ENCODE measurements at regions not wholly inside any gene's neighbourhood (a gene's known extent, or its start where the extent isn't known, plus 50 kb on each side); places are given as distances from the start of the nearest gene placed in this dataset.
"Not testable (repeated sequence)": the region's sequence is repeated elsewhere in the genome, so short reads cannot be mapped to it uniquely, and the experiment has no call there.

- no peak for DNase-seq (ENCODE audit: low read depth)
Measured at GRCh38 chr10:7027237-7027912, 383.5 kb downstream of the SFMBT2 start.

DNA sequence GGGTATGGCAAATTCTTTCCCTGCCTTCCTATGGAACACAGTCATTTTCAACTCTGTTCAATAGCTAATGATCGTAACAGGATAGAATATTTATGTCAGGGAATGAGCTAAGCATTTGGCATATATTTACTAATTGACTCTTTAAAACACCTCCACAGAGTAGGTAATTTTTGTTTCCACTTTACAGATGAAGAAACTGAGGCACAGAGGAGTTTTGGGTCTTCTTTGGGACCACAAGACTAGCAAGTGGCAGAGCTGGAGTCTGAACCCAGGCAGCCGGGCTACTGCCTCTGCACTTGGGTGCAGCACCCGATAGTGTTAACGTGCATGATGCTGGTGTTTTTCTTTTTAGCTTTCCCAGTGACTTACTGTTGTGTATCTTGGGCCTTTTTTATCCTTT lies 384.0 kb downstream of the SFMBT2 start:
- DNase-seq (ENCODE audit: low read depth), result no peak

- no peak for DNase-seq (ENCODE audit: low read depth)
Measured at GRCh38 chr10:7025296-7025695, 385.5 kb downstream of the SFMBT2 start.

DNA sequence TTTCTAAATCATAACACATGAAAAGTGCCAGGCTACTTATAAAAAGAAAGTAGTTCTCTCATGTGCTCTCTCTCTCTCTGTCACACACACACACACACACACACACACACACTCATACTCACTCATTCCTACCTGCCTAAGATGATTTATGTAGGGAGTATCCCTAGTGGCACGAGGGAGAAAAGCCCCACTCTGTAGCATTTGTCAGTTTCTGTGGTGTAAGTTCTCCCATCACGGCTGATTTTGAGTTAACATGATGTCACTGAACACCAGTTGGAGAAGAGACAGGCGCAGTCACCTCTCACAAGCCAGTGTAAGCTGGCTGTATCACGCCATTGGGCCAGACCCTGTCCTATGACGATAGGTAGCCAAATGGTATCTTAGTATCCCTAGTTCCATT lies 395.4 kb downstream of the SFMBT2 start:
- DNase-seq (ENCODE audit: low read depth), result no peak

DNA sequence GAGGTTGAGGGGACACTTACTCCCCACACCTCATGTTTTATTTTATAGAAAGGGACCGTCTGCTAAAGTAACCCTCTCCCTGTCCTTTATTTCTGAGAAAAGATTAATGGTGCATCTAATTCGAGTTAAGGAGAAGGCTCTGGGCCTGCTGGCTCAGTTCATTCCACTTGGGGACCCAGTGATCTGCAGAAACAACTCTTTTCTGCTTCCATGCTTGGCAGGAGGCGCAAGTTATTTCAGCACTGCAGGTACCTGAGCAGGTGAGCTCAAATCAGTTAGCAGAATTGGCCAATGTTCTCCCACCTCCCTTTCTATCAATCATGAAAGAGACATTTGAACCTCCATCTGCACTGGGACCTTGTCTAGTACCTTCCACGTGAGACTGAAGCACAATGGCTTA lies 396.1 kb downstream of the SFMBT2 start:
- DNase-seq (ENCODE audit: low read depth), result no peak

- no peak for DNase-seq (ENCODE audit: low read depth)
Measured at GRCh38 chr10:7011994-7012393, 398.8 kb downstream of the SFMBT2 start.

GRCh38 chr10:7008645-7009044 lies 402.2 kb downstream of the SFMBT2 start:
- DNase-seq (ENCODE audit: low read depth), result no peak

DNA sequence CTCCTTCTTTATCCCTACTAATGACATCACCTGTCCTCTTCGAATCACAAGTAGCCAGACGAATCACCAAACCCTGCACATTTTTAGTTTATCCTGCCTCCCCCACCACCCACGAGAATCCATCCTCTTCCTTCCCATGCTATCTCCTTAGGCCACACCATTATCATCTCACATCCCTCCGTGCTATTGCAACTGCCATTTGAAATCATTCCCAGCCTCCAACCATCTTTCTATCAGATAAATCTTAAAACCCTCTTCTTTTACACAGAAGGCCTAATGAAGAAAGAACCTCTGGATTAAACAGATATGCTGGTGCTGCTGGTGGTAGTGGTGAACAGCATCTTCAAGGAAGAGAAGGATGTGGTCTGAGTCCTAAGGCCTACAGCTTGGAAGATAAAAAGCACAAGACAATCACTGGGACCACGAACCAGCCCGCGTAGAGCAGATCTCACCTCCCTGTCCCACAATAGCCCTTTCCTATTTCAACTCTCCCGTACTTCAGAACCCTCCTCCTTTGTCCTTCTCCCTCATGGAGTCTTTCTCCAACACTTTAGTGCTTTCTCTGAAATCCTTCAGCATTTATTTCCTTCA lies 403.1 kb downstream of the SFMBT2 start:
- no peak for DNase-seq (ENCODE audit: low read depth)

DNA sequence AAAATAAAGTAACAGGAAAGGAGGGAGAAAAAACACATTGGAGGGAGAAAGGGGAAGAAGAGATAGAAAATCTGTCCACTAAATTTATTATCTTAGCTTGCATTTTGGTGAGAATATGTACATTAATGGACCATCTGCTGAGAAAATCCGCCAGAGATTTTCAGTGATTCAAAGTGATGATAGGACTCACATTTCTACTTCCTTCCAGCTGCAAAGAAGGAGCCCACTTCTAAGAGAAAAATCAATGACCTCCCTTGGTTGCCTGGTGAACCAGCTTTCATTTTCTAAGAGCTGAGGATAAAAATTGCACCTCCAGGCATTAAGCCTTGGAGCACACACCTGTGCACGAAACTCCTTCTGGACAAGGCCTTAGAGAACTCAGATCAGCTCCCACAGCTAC lies 404.3 kb downstream of the SFMBT2 start:
- no peak for DNase-seq (ENCODE audit: low read depth)

- no peak for DNase-seq (ENCODE audit: low read depth)
Measured at GRCh38 chr10:7003831-7004395, 406.9 kb downstream of the SFMBT2 start.

- no peak for DNase-seq (ENCODE audit: low read depth)
Measured at GRCh38 chr10:7000061-7000460, 410.8 kb downstream of the SFMBT2 start.

DNA sequence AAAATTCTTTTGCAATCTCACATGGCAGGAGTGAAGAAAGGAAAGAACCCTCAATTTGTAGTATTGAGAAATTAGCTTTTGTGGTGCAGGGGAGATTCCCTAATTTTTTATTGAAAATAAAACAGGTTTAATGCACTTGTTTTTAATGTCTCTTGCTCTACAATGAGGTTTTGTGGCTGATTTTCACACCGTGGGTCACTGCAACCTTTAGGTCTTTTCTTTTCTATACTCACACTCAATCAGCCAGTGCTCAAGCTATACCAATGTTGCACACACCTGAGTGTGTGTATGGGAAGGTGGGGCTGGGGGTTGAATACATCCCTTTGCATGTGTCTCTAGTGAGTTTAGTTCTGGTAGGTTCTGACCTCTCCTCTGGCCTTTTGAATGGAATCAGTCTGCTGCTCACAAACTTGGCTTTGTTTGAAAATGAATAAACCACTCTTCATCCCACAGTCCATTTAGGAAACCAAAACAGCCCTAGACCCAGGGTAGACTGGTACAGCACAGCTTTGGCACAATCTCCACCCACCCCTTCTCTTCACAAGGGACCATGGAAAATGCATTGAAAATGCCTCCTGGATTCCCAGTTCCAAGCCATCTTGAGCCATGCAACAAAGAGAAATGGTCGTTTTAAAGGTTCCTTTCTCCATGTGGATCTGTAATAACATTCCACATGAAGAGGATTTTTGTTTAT lies 411.5 kb downstream of the SFMBT2 start:
- no peak for DNase-seq (ENCODE audit: low read depth)

DNA sequence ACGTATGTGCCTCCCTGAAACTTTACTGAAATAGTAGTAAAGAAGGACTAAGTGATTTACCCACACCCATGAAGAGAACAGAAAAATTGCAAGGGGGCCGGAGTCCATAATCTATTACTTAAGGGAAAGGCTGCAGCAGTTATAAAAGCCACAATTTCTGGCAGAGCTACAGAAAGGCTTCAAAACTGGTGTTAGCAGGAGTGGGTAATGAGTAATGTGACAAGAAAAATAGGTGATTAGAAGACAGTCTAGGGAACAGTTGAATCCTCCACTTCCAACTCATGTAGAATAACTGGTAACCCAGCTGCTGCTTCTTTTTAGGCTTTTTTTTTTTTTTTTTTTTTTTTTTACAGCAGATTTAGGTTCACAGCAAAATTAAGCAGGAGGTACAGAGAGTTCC lies 413.3 kb downstream of the SFMBT2 start:
- DNase-seq (ENCODE audit: low read depth), result no peak

- DNase-seq (ENCODE audit: low read depth), result no peak
Measured at GRCh38 chr10:6996431-6996830, 414.4 kb downstream of the SFMBT2 start.

DNA sequence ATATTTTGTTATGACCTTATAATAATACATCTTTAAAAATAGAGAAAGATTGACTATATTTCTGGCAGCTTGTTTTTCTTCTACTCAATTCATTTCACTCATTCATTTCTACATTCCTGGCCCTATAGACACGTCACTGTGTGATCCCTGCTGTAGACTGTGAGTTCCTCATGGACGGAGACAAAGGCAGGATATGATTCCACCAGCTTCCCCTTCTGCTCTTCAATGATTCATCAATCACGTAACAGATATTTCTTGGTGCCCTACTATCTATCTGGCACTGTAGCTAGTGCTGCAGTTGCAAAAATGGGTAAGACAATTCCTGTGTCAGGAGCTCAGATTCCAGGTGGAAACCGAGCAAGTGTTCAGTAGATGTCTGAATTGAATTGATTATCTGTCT lies 415.0 kb downstream of the SFMBT2 start:
- DNase-seq (ENCODE audit: low read depth), result no peak

DNA sequence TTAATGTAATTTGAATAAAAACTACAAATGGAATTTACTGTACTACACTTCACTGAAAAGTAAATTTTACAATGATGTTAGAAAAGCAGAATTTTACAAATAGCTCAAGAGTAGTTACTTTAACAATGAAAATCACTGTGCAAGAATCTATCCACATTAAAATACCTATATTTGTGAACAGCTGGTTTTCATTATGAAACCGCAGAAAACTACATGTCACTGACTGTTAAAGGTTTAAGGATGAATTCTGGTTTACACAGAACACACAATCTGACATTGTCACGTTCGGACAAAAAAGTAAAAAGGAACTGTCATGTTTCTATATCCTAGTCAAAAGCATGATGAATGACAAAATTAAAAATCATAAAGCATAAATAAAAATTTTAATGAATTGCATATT lies 415.3 kb upstream of the PRKCQ start:
- no peak for DNase-seq (ENCODE audit: low read depth)

GRCh38 chr10:6990891-6991290 lies 410.8 kb upstream of the PRKCQ start:
- no peak for DNase-seq (ENCODE audit: low read depth)

DNA sequence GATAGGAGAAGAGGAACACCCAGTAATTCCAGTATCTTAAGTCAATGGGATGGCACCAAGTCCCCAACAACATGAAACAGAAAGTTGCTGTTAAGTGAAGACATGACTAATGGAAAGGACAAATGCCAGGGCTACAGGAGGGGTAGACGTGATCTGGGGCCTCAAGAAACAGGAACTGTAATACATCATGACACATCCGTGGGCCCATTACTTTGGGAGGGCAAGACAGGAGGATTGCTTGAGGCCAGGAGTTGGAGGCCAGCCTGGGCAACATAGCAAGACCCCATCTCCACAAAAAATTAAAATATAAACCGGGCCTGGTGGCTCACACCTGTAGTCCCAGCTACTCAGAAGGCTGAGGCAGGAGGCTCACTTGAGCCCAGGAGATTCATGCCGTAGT lies 408.6 kb upstream of the PRKCQ start:
- DNase-seq (ENCODE audit: low read depth), result peak; percentile 4

DNA sequence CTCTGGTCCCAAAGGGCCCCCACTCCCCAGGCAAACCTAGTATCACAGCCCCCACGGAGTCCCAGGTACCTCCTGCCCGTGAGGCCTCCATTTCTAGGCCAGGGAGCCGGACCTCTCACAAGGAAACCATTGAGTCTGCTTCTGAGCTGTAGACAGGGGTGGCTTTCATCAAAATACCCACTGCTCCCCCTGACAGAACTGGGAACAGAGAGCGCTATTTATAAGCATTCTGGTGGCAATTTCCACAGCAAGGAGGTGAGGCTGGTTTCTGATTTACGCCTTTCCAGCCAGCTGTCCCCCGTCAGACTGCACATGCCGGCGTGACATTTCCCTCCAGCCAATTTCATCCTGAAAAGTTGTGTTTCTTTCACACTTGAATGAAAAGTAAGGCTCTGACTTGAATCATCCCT lies 407.5 kb upstream of the PRKCQ start:
- DNase-seq (ENCODE audit: low read depth), result no peak

GRCh38 chr10:6986927-6987326 lies 406.9 kb upstream of the PRKCQ start:
- DNase-seq (ENCODE audit: low read depth), result no peak

GRCh38 chr10:6985644-6986043 lies 405.6 kb upstream of the PRKCQ start:
- no peak for DNase-seq (ENCODE audit: low read depth)

DNA sequence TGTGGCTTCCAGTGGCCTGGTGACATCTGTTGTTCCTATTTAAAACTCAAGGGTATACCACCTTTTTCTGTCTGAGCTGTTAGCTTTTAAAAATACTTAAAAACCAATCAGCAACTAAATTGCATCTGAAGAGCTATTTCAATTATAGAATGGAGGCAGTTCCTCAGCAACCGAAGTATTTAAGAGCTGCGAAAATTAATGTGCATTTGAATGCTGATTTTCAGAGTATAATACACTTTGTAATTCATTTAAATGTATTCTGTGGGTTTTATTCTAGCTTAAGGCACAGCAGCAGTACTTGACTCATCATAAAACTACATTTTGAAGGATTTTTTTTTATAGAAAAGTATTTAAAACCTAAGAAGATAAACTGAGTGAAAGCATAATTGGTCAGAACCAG lies 404.9 kb upstream of the PRKCQ start:
- DNase-seq (ENCODE audit: low read depth), result no peak

- not testable (repeated sequence) for DNase-seq (ENCODE audit: low read depth)
Measured at GRCh38 chr10:6984016-6984415, 403.9 kb upstream of the PRKCQ start.

Measured in stimulated activated CD8-positive, alpha-beta memory T cell treated with anti-CD3 and anti-CD28 coated beads, Interleukin-4, amount 100 ng/mL, for 24 hours (primary cell).